K562 (cell line): ENCODE measurements at regions not wholly inside any gene's neighbourhood (a gene's known extent, or its start where the extent isn't known, plus 50 kb on each side); places are given as distances from the start of the nearest gene placed in this dataset.

Experiments
- ATAC-seq: fragments of 200-7000 bp; cut with Tn5 transposase; 3 replicates; pipeline ENCODE4 v1.9.1; 2020; ENCODE audit warnings: moderate library complexity
- BruUV-seq: library from RNA; stranded (reverse); fragments of 400-500 nt; replicated peaks from 2 replicates; lab custom pipeline; 2021; lab: Mats Ljungman, UMichigan
- CTCF ChIA-PET: fragments of 300-600 bp; formaldehyde crosslinking; extraction: SDS; loops from one replicate; lab custom pipeline; 2021; ENCODE audit warnings: low intra/inter-chr PET ratio; lab: Yijun Ruan, JAX
- POLR2A ChIA-PET: fragments of 300-600, 350-650 bp; sonication (Branson Sonifier 250); formaldehyde crosslinking; extraction: SDS; loops from one replicate; lab custom pipeline; 2021; ENCODE audit warnings: antibody characterized with exemption, inconsistent platforms; lab: Yijun Ruan, JAX
- DNase-seq, 4 experiments: peaks; one replicate each; pipeline versions ENCODE4 v3.0.0 to v3.0.0-alpha.2; 2011 to 2018; ENCODE audit warnings: low spot score in 3 of 4, mixed read lengths in 3 of 4; ENCODE audit errors: extremely low read depth in 1 of 4
- FAIRE-seq: peaks from 2 replicates; lab custom pipeline; 2011; peaks lifted over from hg19 to GRCh38; lab: Jason Lieb, UNC
- H2AFZ ChIP-seq: 2 replicates; pipeline ENCODE4 v1.6.0; 2011; ENCODE audit warnings: low read depth, low read length, control low read depth, inconsistent platforms
- H3K27ac ChIP-seq: fragments of 200-600 bp; 3 replicates; pipeline ENCODE4 v1.8.0; 2011; ENCODE audit warnings: low read depth, mild to moderate bottlenecking, control low read depth, inconsistent platforms, low read length, moderate library complexity, mixed read lengths; ENCODE audit errors: extremely low read depth
- H3K27me3 ChIP-seq, 2 experiments: fragments of 300-600 bp in 1 of 2; 2 replicates in 1 of 2; 3 replicates in 1 of 2; pipeline versions ENCODE4 v1.6.0 to v1.8.0; 2011; ENCODE audit warnings: inconsistent platforms in 2 of 2, low read length in 2 of 2, mild to moderate bottlenecking in 1 of 2, mixed read lengths in 1 of 2, moderate library complexity in 1 of 2; ENCODE audit not compliant: control insufficient read depth in 2 of 2, insufficient read depth in 2 of 2
- H3K36me3 ChIP-seq: fragments of 300-600 bp; 3 replicates; pipeline ENCODE4 v1.8.0; 2011; ENCODE audit warnings: mild to moderate bottlenecking, low read length, inconsistent platforms; ENCODE audit not compliant: control insufficient read depth, insufficient read depth
- H3K4me1 ChIP-seq, 2 experiments: fragments of 200-600 bp in 1 of 2; replicated peaks in 1 of 2; 2 replicates in 1 of 2; 3 replicates in 1 of 2; pipeline versions ENCODE4 v1.5.1 to v1.8.0; 2011; ENCODE audit warnings: inconsistent platforms in 2 of 2, low read length in 2 of 2, mild to moderate bottlenecking in 1 of 2, mixed read lengths in 1 of 2, moderate library complexity in 1 of 2; ENCODE audit not compliant: control insufficient read depth in 2 of 2, insufficient read depth in 2 of 2
- H3K4me2 ChIP-seq: 2 replicates; pipeline ENCODE4 v1.6.1; 2011; ENCODE audit warnings: low read length, control low read depth, inconsistent platforms, mixed read lengths; ENCODE audit not compliant: insufficient read depth
- H3K4me3 ChIP-seq: fragments of 200-600 bp; sonication (generic), shearing (Covaris generic); 2 replicates; pipeline ENCODE4 v1.5.1; 2016; ENCODE audit warnings: control low read depth, inconsistent platforms
- H3K79me2 ChIP-seq: fragments of 200-600 bp; 3 replicates; pipeline ENCODE4 v1.8.0; 2011; ENCODE audit warnings: low read length, inconsistent platforms; ENCODE audit not compliant: control insufficient read depth, insufficient read depth
- H3K9ac ChIP-seq, 2 experiments: 2 replicates each; pipeline versions ENCODE4 v1.6.0 to v1.6.1; 2011; ENCODE audit warnings: low read depth in 2 of 2, low read length in 2 of 2, control low read depth in 1 of 2, inconsistent platforms in 1 of 2, mild to moderate bottlenecking in 1 of 2, mixed read lengths in 1 of 2; ENCODE audit not compliant: insufficient read depth in 1 of 2
- H3K9me1 ChIP-seq: one replicate; pipeline ENCODE4 v1.6.0; 2011; ENCODE audit warnings: inconsistent platforms, mild to moderate bottlenecking, low read length, moderate library complexity; ENCODE audit not compliant: control insufficient read depth, insufficient read depth
- H3K9me3 ChIP-seq: replicated peaks from 2 replicates; pipeline ENCODE4 v1.5.1; 2011; ENCODE audit warnings: low read depth, low read length, inconsistent platforms; ENCODE audit not compliant: control insufficient read depth, insufficient read depth
- H4K20me1 ChIP-seq: replicated peaks from 2 replicates; pipeline ENCODE4 v1.6.1; 2011; ENCODE audit warnings: low read length, inconsistent platforms, mixed read lengths; ENCODE audit not compliant: control insufficient read depth, insufficient read depth
- ELF1 ChIP-seq: fragments of 200-800 bp; sonication (Bioruptor generic); IDR thresholded peaks from 2 replicates; pipeline ENCODE4 v1.6.1; 2016; ENCODE audit warnings: missing genetic modification characterization, missing compliant biosample characterization
- KHSRP ChIP-seq: fragments of 450-650 bp; IDR thresholded peaks from 2 replicates; pipeline ENCODE4 v1.6.1; 2017
- MCM2 ChIP-seq: fragments of 450-650 bp; IDR thresholded peaks from 2 replicates; pipeline ENCODE4 v1.6.1; 2017; ENCODE audit warnings: low read depth, mild to moderate bottlenecking
- SOX6 ChIP-seq: fragments of 450-650 bp; IDR thresholded peaks from 2 replicates; pipeline ENCODE4 v1.6.1; 2014; ENCODE audit warnings: mild to moderate bottlenecking
- WGBS: fragments of 100-300 bp; shearing (Covaris generic); methylation state at CpG from one replicate; pipeline ENCODE4 v1.1.6; 2016; ENCODE audit warnings: low coverage, mixed read lengths; ENCODE audit not compliant: insufficient coverage; ENCODE audit errors: missing lambda C conversion rate; 5-methylcytosine and 5-hydroxymethylcytosine counted together
- in situ Hi-C: fragments of 300-500 bp; cut with MboI; formaldehyde crosslinking; loops from 4 replicates; pipeline ENCODE4 v1.15.0; 2018; ENCODE audit warnings: inconsistent platforms, mixed read lengths
- intact Hi-C: fragments of 100-400 bp; cut with micrococcal nuclease; formaldehyde crosslinking; loops from 2 replicates; pipeline ENCODE4 v1.14.2; 2022
- TF ChIP-seq, protein P1 (sequence below), 2 experiments: IDR thresholded peaks in 1 of 2; conservative IDR thresholded peaks in 1 of 2; 2 replicates each; pipeline ENCODE4 v1.6.1; 2016; ENCODE audit warnings: low read depth in 2 of 2, mild to moderate bottlenecking in 1 of 2, missing compliant biosample characterization in 1 of 2, missing genetic modification characterization in 1 of 2, moderate library complexity in 1 of 2
- TF ChIP-seq, protein P2 (sequence below): fragments of 450-650 bp; IDR thresholded peaks from 2 replicates; pipeline ENCODE4 v1.6.1; 2018; ENCODE audit not compliant: partially characterized antibody

- H3K9me3 ChIP-seq: no peaks in the 10 kb centered on the region
- in situ Hi-C loops (no loop called here), intact Hi-C loops (no loop called here)
- H3K79me2 ChIP-seq: no peaks in the 10 kb centered on the region
- no peak for FAIRE-seq
- no peaks in the 10 kb centered on the region for H3K4me1 ChIP-seq
- no peak overlapping the region for H3K4me3 ChIP-seq
- ATAC-seq: no peak
- H3K9ac ChIP-seq: no peak overlapping the region
- no peaks in the 10 kb centered on the region for H3K9me1 ChIP-seq
- ChIA-PET POLR2A (no interaction called here), CTCF (no interaction called here)
- 0% methylated on average over 1 of the region's 1 CpG for WGBS
- H3K27me3 ChIP-seq: peaks cover 0 to 6% of the 10 kb centered on the region in 2 experiments; a peak in 2 of 5 replicates
- no peaks in the 10 kb centered on the region for H3K36me3 ChIP-seq
- TF ChIP-seq MCM2 (no peak), ELF1 (tag) (no peak), KHSRP (no peak), SOX6 (no peak)
- TF ChIP-seq, protein P1, sequence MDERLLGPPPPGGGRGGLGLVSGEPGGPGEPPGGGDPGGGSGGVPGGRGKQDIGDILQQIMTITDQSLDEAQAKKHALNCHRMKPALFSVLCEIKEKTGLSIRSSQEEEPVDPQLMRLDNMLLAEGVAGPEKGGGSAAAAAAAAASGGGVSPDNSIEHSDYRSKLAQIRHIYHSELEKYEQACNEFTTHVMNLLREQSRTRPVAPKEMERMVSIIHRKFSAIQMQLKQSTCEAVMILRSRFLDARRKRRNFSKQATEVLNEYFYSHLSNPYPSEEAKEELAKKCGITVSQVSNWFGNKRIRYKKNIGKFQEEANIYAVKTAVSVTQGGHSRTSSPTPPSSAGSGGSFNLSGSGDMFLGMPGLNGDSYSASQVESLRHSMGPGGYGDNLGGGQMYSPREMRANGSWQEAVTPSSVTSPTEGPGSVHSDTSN (CRISPR knock-in tag; IDR thresholded peaks at IDR 0.05; ENCODE audit: low read depth): no peak
- TF ChIP-seq, protein P1 (tag; conservative IDR thresholded peaks at IDR 0.05; ENCODE audit: low read depth): peak; percentile 73
- TF ChIP-seq, protein P2, sequence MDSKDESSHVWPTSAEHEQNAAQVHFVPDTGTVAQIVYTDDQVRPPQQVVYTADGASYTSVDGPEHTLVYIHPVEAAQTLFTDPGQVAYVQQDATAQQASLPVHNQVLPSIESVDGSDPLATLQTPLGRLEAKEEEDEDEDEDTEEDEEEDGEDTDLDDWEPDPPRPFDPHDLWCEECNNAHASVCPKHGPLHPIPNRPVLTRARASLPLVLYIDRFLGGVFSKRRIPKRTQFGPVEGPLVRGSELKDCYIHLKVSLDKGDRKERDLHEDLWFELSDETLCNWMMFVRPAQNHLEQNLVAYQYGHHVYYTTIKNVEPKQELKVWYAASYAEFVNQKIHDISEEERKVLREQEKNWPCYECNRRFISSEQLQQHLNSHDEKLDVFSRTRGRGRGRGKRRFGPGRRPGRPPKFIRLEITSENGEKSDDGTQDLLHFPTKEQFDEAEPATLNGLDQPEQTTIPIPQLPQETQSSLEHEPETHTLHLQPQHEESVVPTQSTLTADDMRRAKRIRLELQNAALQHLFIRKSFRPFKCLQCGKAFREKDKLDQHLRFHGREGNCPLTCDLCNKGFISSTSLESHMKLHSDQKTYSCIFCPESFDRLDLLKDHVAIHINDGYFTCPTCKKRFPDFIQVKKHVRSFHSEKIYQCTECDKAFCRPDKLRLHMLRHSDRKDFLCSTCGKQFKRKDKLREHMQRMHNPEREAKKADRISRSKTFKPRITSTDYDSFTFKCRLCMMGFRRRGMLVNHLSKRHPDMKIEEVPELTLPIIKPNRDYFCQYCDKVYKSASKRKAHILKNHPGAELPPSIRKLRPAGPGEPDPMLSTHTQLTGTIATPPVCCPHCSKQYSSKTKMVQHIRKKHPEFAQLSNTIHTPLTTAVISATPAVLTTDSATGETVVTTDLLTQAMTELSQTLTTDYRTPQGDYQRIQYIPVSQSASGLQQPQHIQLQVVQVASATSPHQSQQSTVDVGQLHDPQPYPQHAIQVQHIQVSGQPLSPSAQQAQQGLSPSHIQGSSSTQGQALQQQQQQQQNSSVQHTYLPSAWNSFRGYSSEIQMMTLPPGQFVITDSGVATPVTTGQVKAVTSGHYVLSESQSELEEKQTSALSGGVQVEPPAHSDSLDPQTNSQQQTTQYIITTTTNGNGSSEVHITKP: no peak
- H3K4me2 ChIP-seq: no peak overlapping the region
- H4K20me1 ChIP-seq: no peaks in the 10 kb centered on the region
- no peak overlapping the region for H2AFZ ChIP-seq
- BruUV-seq: no TSS peak
- no peak overlapping the region for H3K27ac ChIP-seq
- DNase-seq: no peak
Observed at GRCh38 chr17:68812876-68813584, 142.2 kb downstream of the ABCA8 start.
